ENCODE measurements at regions not wholly inside any gene's neighbourhood (a gene's known extent, or its start where the extent isn't known, plus 50 kb on each side); places are given as distances from the start of the nearest gene placed in this dataset.
A peak's percentile ranks its signal among the peaks of the same experiment; 100 is the strongest.
"Not testable (repeated sequence)": the region's sequence is repeated elsewhere in the genome, so short reads cannot be mapped to it uniquely, and the experiment has no call there.

DNA sequence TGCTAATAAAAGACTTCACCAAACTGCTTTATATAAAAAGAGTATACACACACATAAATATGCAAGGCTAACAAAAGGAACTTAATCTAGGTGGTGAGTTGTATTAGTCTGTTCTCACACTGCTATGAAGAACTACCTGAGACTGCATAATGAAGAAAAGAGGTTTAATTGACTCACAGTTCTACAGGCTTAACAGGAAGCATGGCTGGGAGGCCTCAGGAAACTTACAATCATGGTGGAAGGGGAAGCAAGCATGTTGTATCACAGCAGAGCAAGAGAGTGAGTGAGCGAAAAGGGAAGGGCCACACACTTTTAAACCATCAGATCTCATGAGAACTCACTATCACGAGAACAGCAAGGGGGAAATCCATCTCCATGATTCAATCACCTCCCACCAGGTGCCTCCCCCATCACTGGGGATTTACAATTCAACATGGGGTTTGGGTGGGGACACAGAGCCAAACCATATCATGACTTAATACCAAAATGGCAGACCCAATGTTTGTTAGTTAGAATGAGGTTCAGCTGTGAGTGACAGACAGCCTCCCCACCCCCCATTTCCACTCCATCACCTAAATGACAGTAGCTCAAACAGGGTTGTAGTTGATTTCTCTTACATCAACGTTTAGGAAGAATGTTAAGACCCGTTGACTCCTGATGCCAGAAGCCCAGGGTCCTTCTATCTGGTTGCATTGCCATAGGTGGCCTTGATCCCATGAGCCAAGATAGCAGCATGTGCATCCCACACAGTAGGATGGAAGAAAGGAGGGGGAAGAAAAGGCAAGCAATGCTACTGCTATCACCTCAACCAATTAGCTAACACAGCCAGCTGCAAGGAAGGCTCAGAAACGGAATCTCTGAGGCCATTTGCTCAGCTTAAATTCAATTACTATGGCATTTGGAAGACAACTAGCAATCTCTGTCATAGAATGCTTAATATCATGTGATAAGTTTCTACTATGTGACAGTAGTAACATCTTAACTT is 77.0 kb downstream of the CCDC71L start:
- no peak for DNase-seq

DNA sequence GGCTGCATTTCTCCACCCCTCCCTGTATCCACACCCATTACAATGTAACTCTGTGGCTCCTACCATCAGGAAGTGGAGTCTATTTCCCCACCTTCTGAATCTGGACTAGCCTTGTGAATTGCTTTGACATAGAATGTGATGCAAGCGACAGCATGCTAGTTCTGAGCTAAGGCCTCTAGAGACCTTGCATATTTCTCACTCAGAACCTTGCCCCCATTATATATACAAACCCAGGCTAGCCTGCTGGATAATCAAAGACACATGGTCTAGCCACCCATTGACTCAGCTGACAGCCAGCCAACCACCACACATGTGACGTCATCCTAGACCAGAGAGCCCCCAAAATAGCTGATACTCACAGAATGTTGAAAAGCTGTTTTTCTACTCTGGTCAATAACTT is 77.9 kb downstream of the CCDC71L start:
- DNase-seq: no peak

DNA sequence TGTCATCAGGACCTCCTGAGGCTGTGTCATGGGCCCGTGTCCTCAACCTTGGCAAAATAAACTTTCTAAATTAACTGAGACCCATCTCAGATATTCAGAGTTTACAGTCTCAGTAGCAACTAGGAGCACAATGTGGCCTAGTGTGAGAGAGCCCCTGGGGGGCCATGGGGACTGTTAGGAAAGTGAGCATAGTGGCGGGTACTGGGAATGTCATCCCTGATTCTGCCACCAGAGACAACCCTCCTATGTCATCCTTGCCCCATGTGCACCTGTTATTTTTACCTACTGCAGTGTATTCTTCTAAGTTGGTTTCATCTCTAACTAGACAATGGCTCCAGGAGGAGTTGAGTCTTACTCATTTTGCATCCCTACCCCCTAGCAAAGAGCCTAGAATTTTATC is 78.6 kb downstream of the CCDC71L start:
- no peak for DNase-seq

DNA sequence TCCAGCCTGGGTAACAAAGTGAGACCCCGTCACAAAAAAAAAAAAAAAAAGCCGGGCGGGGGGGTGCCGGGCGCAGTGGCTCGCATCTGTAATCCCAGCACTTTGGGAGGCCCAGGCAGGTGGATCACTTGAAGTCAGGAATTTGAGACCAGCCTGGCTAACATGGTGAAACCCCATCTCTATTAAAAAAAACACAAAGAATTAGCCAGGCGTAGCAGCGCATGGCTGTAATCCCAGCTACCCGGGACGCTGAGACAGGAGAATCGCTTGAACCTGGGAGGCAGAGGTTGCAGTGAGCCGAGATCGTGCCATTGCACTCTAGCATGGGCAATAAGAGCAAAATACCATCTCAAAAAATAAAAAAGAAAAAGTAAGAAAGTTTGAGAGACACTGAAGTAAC is 81.9 kb downstream of the CCDC71L start:
- not testable (repeated sequence) for DNase-seq

DNA sequence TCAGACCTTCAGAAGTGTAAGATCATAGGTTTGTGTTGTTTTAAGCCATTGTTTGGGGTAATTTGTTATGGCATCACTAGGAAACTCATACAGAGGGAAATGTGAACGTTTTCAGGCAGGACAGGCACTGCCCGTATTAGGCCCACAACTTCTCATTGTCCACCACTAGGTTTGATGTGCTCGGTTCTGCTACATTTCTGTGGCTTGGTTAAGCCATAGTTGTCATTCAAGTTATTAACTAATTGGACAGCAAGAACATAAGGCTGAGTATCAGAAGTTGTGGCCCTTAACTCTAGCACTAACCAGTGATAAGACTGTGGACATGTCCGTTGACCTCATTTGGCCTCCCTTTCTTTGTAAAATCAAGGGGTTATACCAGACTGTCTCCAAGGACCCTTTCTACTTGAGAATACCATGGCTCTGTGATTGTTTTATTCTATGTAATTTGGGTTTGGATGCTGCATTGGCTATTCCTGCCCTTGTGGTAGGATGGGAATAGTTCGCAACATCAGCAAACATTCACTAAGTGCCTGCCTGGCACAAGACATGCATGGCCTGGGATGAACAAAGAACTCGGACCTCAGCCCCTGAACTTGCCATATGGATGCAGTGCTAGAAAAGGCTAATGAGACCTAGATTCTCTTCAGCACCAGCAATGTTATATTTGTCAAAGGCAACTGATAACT is 85.7 kb downstream of the CCDC71L start:
- DNase-seq: no peak

DNA sequence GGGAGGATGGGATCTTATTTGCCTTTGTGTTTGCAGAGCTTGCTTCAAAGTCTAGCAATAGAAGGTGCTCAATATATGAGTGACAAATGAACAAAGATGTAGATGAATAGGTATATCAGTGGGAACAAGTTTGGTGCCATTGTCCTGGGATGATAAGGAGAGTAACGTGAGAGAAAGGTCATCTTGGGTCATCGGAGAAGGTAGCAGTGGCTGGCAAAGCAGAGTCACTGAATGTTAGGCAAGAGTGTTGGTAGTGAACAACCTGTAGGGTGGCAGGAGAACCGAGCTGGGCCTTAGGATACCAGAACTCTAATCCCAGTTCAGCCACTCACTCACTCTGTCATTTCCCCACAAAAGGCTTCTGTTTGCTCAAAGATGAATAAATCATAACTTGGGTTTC is 87.2 kb downstream of the CCDC71L start:
- DNase-seq: no peak

DNA sequence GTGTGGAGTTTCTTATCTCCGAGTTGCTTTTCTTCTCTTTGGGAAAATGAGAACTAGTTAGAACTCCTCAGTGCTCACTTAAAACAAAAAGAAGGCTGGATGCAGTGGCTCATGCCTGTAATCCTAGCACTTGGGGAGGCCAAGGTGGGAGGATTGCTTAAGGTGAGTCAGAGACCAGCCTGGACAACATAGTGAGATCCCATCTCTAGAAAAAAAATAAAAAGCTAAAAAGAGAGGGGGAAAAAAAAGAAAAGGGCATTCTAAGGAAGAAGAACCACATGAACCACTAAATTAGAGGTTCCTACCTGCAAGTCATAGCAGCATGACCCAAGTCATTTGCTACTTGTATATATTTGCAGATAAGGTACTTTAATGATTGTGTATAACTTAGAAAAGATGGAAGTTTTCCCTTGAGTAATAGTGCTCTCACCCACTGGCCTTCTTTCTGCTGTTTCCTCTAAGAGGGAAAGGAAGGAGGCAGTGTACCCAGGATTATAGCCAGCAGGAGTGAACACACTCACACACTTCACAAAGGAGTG is 87.8 kb downstream of the CCDC71L start:
- DNase-seq: no peak

DNA sequence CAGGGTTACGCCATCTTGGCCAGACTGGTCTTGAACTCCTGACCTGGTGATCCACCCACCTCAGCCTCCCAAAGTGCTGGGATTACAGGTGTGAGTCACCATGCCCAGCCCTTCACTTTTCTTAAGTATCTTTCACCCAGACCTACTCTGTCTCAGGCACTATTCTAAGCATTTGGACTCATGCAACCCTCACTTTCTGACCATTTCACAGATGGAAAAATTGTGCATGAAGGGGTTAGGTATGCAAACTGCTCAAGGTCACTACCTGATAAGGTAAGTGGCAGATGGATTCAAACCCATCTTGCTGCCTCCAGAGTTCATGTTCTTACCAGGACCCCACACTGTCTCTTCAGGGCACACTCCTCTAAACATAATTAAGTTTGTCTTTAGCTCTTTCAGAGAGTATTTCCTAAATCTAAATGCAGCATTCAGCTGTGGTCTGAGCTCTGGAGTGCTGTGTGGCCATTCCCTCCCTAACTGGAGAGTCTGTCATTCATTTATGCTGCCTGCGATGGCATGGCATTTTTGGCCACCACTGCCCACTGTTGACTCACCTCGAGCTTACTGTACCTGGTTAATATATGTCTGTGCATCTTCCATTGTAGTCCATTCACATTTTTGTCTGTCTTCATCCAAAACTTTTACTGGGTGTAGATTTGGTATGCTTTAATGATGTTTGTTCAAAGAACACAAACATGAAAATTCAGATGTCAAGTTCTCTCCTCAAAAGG is 88.4 kb downstream of the CCDC71L start:
- no peak for DNase-seq

DNA sequence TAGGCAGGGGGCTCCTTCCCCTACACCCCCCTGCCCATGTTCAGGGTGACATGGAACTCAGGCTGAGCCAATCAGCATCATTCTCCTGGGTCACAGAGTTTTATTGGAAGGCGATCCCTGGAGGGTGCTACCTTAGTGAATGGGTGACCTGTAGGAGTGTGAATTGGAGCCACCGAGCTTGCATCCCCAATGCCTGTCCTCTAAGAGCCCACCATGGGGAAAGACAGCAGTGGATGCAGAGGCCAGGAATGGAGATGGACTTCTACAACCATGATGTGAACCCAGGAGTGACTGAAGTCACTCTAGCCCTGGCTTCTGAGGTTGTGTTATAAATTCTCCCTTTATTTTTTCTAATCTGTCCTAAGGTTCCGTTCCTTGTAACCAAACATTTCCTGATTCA is 89.4 kb downstream of the CCDC71L start:
- no peak for DNase-seq

DNA sequence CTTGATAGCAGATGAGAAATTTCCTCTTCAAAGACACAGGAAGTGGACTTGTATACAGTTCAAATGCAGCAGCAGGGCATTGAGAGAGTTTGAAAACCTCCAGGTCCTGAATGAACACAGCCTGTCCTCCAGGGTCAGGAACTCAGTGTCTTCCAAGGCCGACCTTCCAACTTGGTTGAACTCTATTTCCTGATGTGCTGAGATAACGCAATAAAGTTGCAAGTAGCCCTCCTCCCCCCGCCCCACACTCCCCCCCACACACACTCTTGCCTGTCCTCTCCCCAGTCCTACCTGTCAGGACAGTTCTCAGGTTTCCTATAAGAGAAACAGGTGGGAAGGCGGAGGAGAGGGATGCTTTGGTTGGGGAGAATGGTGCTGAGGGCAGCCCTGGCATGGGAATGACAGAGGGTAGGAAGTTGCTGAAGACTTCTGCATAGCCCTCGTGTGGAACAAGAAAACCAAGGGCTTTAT is 90.0 kb downstream of the CCDC71L start:
- DNase-seq: no peak

DNA sequence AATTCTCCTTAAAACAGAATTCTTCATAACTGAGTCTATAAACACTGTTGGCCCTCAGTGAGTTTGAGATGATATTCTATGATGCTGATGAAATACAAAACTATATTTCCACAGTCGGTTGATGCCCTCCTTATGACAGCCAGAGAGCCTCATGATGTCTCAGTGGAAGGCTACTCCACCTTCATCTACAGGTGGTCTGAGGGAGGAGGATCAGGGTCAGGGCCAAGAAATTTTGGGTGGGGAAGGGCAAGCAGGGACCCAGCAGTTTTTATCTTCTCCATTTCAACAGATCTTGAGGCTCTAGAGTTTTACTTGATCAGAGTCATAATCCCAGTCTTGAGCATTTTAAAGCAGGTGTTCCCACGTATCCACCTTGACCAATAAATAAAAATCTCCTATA is 90.8 kb downstream of the CCDC71L start:
- DNase-seq: no peak

DNA sequence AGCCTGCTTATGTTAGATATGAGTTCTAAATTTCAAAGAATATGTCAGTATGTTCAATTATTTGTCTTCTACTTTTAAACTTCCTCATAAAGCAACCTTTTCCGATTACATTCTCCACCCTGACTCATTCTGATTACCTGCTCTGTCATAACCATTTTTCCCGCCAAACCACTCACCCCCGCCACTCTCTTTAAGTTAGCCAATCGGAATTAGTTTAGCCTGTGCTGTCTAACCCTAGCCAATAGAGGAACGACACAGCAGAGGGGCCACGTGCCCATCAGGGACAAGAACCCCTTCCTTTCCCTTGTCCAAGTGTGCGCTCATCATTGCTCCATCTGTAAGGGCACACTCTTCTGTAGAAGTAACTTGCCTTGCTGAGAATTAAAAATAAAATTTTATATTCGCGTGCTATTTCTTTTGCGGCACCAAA is 91.4 kb downstream of the CCDC71L start:
- no peak for DNase-seq

DNA sequence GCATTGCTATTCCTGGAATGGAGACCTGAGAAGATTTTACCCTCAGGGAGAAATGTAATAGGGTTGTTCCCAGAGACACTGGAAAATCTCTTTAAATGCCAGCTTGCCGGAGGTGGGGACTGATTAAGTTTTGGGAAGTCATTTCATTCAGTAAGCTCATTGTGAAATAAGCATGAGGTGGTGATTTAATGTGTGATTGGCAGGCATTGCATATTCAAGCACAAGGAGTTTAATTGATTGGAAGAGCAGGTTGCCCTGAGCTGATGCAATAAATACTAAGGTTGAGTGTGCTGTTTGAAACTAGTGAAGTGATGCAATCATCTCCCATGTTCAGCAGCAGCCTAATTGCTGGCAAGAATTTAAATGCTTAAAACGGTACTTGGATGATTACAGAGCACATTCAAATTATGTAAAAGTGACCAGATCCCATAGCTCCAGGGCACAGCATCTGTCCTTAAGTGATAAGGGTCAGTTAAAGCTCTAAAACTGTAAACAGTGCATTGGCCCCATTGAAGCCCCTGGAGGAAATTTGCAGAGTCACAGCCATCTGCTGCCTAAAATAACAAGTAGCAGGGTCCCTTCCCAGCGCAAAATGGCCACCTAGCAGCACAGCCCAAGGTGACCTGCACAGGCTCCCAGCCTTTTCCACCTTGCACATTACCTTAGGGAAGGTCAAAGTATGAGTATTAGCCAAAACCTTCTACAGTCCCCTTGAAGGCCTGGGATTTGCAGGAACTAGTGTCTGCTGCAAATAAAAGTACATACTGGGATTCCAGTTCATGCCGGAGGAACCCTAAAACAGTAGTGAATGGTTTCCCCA is 92.1 kb downstream of the CCDC71L start:
- DNase-seq: peak; percentile 80

DNA sequence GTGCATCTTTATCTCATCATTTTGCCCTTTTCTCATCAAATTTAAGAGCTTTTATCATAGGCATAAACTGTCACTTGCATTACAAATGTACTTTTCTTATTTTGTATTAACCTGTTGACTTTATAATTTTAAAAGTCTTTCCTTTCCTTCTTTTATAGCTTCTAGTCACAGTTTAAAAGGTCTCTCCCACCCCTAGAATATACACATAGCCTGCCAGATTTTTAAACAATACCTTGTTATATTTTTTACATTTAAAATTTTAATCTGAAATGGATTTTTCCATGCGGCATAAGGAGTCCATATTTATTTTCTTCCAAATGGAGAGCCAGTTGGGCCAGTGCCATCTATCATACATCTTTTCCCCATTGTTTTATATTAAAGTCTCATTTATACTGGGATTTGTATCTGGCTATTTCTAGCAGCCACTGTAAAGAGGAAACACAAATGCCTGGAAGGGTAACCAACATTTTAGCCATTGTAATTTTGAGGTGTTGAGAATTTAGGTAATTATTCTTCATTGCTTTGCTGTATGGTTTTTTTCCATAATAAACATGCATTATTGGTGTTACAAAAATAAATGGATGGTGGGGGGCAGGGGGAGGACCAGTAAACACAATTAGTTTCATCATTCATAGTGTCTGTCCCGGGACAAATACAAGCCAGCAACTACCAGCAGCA is 92.8 kb downstream of the CCDC71L start:
- no peak for DNase-seq

DNA sequence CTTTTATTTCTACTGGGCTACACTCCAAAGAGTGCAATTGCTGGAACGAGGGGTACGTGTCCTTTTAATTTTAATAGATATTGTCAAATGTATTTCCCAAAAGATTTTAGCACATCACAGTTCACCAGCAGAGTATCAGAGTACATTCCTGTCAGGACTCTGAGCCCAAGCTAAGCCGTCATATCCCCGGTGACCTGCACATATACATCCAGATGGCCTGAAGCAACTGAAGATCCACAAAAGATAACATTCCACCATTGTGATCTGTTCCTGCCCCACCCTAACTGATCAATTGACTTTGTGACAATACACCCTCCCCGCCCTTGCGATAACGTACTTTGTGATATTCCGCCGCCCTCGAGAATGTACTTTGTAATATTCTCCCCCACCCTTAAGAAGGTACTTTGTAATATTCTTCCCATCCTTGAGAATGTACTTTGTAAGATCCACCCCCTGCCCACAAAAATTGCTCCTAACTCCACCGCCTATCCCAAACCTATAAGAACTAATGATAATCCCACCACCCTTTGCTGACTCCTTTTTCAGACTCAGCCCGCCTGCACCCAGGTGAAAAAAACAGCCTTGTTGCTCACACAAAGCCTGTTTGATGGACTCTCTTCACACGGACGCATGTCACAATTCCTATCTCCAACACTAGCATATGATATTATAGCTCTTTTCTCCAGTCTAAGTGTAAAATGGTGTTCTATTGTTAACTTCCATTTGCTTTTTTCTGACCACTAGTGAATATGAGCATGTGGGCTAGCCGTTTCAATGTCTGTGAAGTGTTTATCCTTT is 93.6 kb downstream of the CCDC71L start:
- not testable (repeated sequence) for DNase-seq

DNA sequence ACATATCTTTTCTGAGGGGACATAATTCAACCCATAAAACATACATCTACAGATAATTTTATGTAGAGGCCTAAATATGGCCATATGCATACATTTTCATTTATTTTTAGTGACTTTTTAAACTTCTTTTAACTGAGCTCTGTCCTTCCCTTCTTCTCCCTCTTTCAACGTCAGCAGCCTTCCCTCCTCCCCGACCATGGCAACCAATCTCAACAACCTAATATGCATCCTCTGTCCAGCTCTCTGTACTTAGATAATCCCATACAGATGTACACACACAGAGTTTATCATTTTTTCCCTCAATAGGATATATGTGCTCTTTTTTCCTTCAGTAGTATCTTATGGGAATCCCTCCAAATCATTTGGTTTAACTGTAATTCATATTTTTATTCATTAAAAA is 94.3 kb downstream of the CCDC71L start:
- no peak for DNase-seq

DNA sequence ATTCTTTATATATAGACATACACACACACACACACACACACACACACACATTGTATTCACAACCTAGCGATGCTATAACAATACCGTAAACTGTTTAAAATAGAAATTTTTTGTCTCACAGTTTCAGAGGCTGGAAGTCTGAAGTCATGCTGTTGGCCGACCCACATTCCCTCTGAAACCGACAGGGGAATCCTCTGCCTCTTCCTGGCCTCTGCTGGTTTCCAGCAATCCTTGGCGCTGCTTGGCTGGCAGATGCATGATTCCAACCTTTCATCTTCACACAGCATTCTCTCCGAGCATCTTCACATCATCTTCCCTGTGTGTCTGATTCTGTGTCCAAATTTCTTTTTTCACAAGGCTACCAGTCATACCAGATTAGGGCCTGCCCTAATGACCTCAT is 94.8 kb downstream of the CCDC71L start:
- no peak for DNase-seq

DNA sequence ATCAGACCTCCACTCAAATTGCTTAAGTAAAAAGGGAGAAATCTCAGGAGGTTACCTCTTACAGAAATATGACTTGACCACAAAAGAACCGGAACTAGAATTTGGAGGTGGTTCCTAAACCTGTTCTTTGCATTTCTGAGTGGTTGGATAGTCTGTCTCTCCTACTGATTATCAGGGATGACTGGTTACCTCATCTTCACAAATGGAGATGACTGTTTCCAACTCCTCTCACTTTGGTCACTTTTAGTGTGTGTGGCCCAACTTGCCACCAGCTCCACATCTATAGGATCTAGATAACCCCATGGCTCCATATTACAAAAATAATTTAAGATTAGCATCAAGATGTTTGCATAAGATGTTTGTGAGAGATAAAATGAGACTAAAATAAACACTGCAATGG is 95.5 kb downstream of the CCDC71L start:
- DNase-seq: no peak

DNA sequence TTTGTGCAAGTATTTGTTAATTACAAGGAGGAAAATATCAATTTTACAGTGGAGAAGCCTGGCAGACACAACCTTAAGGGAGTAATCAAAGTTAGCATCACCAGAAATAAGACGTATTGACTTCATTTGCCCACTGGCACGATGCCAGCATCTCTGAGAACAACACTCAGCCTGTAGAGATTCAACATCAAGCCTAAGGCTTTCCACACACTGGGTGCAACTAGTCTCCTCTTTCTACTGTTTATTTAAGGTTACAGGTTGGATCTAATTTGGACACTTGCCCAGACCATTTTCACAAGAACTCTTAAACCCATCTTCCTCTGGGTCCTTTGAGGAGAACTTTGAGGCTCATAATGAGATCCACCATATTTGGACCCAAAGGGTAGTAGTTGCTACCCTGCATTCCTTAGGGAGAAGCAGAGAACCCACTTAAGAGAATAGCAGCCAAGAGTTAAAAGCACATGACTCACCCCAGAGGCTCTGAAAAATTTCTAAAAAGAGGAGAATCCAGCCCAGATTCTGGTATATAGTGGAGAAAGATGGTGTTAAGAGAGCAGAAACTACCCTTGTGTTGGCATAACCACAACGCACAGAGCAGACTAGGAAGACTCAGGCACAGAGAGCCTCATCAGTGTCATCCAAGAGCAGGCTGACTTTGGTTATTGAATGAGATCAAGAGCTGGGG is 97.3 kb downstream of the CCDC71L start:
- no peak for DNase-seq

All from NCI-H524 treated with DMSO at 0.1 percent for 48 hours (cell line).